OCI-LY3 (cell line): ENCODE measurements at regions not wholly inside any gene's neighbourhood (a gene's known extent, or its start where the extent isn't known, plus 50 kb on each side); places are given as distances from the start of the nearest gene placed in this dataset.

ENCODE experiments used
- H2AFZ ChIP-seq: fragments of 200-600, 300-600 bp; shearing (Covaris generic); 2 replicates; pipeline ENCODE4 v1.6.0; 2014; ENCODE audit warnings: antibody characterized with exemption, low read depth, low read length
- H3K27ac ChIP-seq: fragments of 200-600, 300-600 bp; sonication (generic); 2 replicates; pipeline ENCODE4 v1.5.1; 2014; ENCODE audit warnings: mild to moderate bottlenecking, low read length, moderate library complexity, mixed read lengths
- H3K27me3 ChIP-seq: fragments of 200-600, 300-600 bp; sonication (generic); 2 replicates; pipeline ENCODE4 v1.6.1; 2014; ENCODE audit warnings: low read depth, low read length, mixed read lengths
- H3K36me3 ChIP-seq: fragments of 200-600, 300-600 bp; sonication (generic); replicated peaks from 2 replicates; pipeline ENCODE3; 2014; ENCODE audit warnings: low read depth, low read length, mixed read lengths
- H3K4me1 ChIP-seq: fragments of 300-600, 200-600 bp; sonication (generic); 2 replicates; pipeline ENCODE4 v1.6.1; 2014; ENCODE audit warnings: low read length, mixed read lengths
- H3K4me2 ChIP-seq: fragments of 200-600, 300-600 bp; sonication (generic); 2 replicates; pipeline ENCODE4 v1.6.1; 2014; ENCODE audit warnings: low read length, mixed read lengths
- H3K4me3 ChIP-seq: fragments of 300-600, 200-600 bp; sonication (generic); 2 replicates; pipeline ENCODE4 v1.5.1; 2014; ENCODE audit warnings: antibody characterized with exemption, mild to moderate bottlenecking, low read length, moderate library complexity
- H3K79me2 ChIP-seq: fragments of 300-600, 200-600 bp; shearing (Covaris generic); 2 replicates; pipeline ENCODE4 v1.6.1; 2014; ENCODE audit warnings: mild to moderate bottlenecking, low read length, mixed read lengths
- H3K9ac ChIP-seq: fragments of 300-600, 200-600 bp; shearing (Covaris generic); 2 replicates; pipeline ENCODE4 v1.6.0; 2014; ENCODE audit warnings: mild to moderate bottlenecking, low read length, moderate library complexity
- H3K9me3 ChIP-seq: fragments of 200-600, 300-600 bp; shearing (Covaris generic); 2 replicates; pipeline ENCODE4 v1.6.1; 2014; ENCODE audit warnings: low read length, mixed read lengths; ENCODE audit not compliant: insufficient read depth
- H4K20me1 ChIP-seq: fragments of 200-600, 300-600 bp; sonication (generic); 2 replicates; pipeline ENCODE4 v1.6.1; 2016; ENCODE audit warnings: low read length, mixed read lengths; ENCODE audit not compliant: insufficient read depth
- CTCF ChIP-seq: fragments of 200-600, 300-600 bp; sonication (generic); IDR thresholded peaks from 2 replicates; pipeline ENCODE4 v1.5.1; 2014; ENCODE audit warnings: antibody characterized with exemption, low read length, low read depth
- EZH2phosphoT487 ChIP-seq: fragments of 200-600 bp; shearing (Covaris generic); IDR thresholded peaks from 2 replicates; pipeline ENCODE4 v1.6.1; 2018; ENCODE audit warnings: antibody characterized with exemption, mixed run types, low read depth

- H3K27me3 ChIP-seq, result no peaks in the 10 kb centered on the region
- H3K79me2 ChIP-seq, result no peaks in the 10 kb centered on the region
- no peak overlapping the region for H3K4me3 ChIP-seq
- H3K36me3 ChIP-seq, result no peaks in the 10 kb centered on the region
- no peaks in the 10 kb centered on the region for H3K4me1 ChIP-seq
- no peak overlapping the region for H3K27ac ChIP-seq
- peaks cover 6% of the 10 kb centered on the region; the same call in 1 of the 2 replicates for H3K9me3 ChIP-seq
- no peak overlapping the region for H2AFZ ChIP-seq
- H3K9ac ChIP-seq, result no peak overlapping the region
- H3K4me2 ChIP-seq, result no peak overlapping the region
- TF ChIP-seq CTCF, result no peak
- TF ChIP-seq EZH2phosphoT487, result no peak
- no peaks in the 10 kb centered on the region for H4K20me1 ChIP-seq
Measured at GRCh38 chr9:90544488-90544887, 98.1 kb downstream of the DIRAS2 start.

GRCh38 chr9:90546200-90546599 lies 96.4 kb downstream of the DIRAS2 start:
- TF ChIP-seq EZH2phosphoT487 (no peak), CTCF (no peak)
- Histone ChIP-seq H3K27ac (no peak overlapping the region), H3K4me1 (no peaks in the 10 kb centered on the region), H3K79me2 (no peaks in the 10 kb centered on the region), H3K9ac (no peak overlapping the region), H2AFZ (no peak overlapping the region), H4K20me1 (no peaks in the 10 kb centered on the region), H3K36me3 (no peaks in the 10 kb centered on the region), H3K27me3 (no peaks in the 10 kb centered on the region), H3K4me2 (no peak overlapping the region), H3K4me3 (no peak overlapping the region), H3K9me3 (peaks cover 6% of the 10 kb centered on the region; the same call in 1 of the 2 replicates)

- no peak overlapping the region for H3K9ac ChIP-seq
Measured at GRCh38 chr9:90547896-90548295, 94.7 kb downstream of the DIRAS2 start.

GRCh38 chr9:90552317-90552716 lies 90.3 kb downstream of the DIRAS2 start:
- no peaks in the 10 kb centered on the region for H4K20me1 ChIP-seq
- H3K9me3 ChIP-seq, result peaks cover 6% of the 10 kb centered on the region; the same call in 1 of the 2 replicates
- H3K79me2 ChIP-seq, result no peaks in the 10 kb centered on the region
- H3K4me3 ChIP-seq, result no peak overlapping the region
- TF ChIP-seq EZH2phosphoT487, result no peak
- TF ChIP-seq CTCF, result no peak
- no peak overlapping the region for H3K9ac ChIP-seq
- peaks cover 11% of the 10 kb centered on the region for H3K4me1 ChIP-seq
- H3K4me2 ChIP-seq, result peak overlapping the region; percentile 46
- H2AFZ ChIP-seq, result peak overlapping the region; percentile 73; the same call in 1 of the 2 replicates
- H3K27me3 ChIP-seq, result no peaks in the 10 kb centered on the region
- no peak overlapping the region for H3K27ac ChIP-seq
- H3K36me3 ChIP-seq, result no peaks in the 10 kb centered on the region

More at GRCh38 chr9:90547896-90548295, 94.7 kb downstream of the DIRAS2 start:
- no peak overlapping the region for H3K4me2 ChIP-seq
- H3K9me3 ChIP-seq, result peaks cover 6% of the 10 kb centered on the region; the same call in 1 of the 2 replicates
- no peak overlapping the region for H2AFZ ChIP-seq
- H3K4me1 ChIP-seq, result peaks cover 11% of the 10 kb centered on the region
- H3K4me3 ChIP-seq, result no peak overlapping the region
- H3K27ac ChIP-seq, result no peak overlapping the region
- H3K27me3 ChIP-seq, result no peaks in the 10 kb centered on the region
- no peaks in the 10 kb centered on the region for H3K79me2 ChIP-seq
- TF ChIP-seq CTCF, result peak; percentile 14; the same call in 1 of the 2 replicates
- no peak for TF ChIP-seq EZH2phosphoT487
- no peaks in the 10 kb centered on the region for H4K20me1 ChIP-seq
- no peaks in the 10 kb centered on the region for H3K36me3 ChIP-seq
